ENCODE measurements at regions not wholly inside any gene's neighbourhood (a gene's known extent, or its start where the extent isn't known, plus 50 kb on each side); places are given as distances from the start of the nearest gene placed in this dataset.

GRCh38 chr6:9334979-9335378, 899.6 kb upstream of the SLC35B3 start:
- TF ChIP-seq CTCF (IDR thresholded peaks at IDR 0.05) (no peak), POLR2A (IDR thresholded peaks at IDR 0.05) (no peak)
